Endodermal cell (in vitro differentiated cells): ENCODE measurements at regions not wholly inside any gene's neighbourhood (a gene's known extent, or its start where the extent isn't known, plus 50 kb on each side); places are given as distances from the start of the nearest gene placed in this dataset.
"Not testable (repeated sequence)": the region's sequence is repeated elsewhere in the genome, so short reads cannot be mapped to it uniquely, and the experiment has no call there.

Experiments
- DNase-seq: peaks from one replicate; pipeline ENCODE4 v3.0.0-alpha.2; 2017
- H3K27ac ChIP-seq: 2 replicates; pipeline ENCODE4 v1.5.1; 2013; ENCODE audit warnings: mild to moderate bottlenecking, low read depth, low read length, moderate library complexity
- H3K27me3 ChIP-seq: 2 replicates; pipeline ENCODE4 v1.6.1; 2013; ENCODE audit warnings: mild to moderate bottlenecking, low read length, moderate library complexity; ENCODE audit not compliant: insufficient read depth, control insufficient read depth, poor library complexity, severe bottlenecking
- H3K36me3 ChIP-seq: 2 replicates; pipeline ENCODE4 v1.7.0; 2013; ENCODE audit warnings: mild to moderate bottlenecking, low read length, moderate library complexity; ENCODE audit not compliant: control insufficient read depth, insufficient read depth
- H3K4me1 ChIP-seq: one replicate; pipeline ENCODE4 v1.7.0; 2013; ENCODE audit warnings: low read length; ENCODE audit not compliant: control insufficient read depth, insufficient read depth
- H3K4me3 ChIP-seq: 2 replicates; pipeline ENCODE4 v1.5.1; 2013; ENCODE audit warnings: mild to moderate bottlenecking, low read length, moderate library complexity
- H3K9ac ChIP-seq: 2 replicates; pipeline ENCODE4 v1.6.1; 2013; ENCODE audit warnings: mild to moderate bottlenecking, low read length, moderate library complexity; ENCODE audit not compliant: poor library complexity, severe bottlenecking; ENCODE audit errors: extremely low read depth
- H3K9me3 ChIP-seq: 2 replicates; pipeline ENCODE4 v1.6.1; 2013; ENCODE audit warnings: mild to moderate bottlenecking, low read length, moderate library complexity; ENCODE audit not compliant: control insufficient read depth
- H3K27ac Mint-ChIP-seq: 2 replicates; pipeline ENCODE4 v1.8.0; 2020; ENCODE audit warnings: mixed read lengths
- H3K27me3 Mint-ChIP-seq: 2 replicates; pipeline ENCODE4 v1.8.0; 2021; ENCODE audit warnings: mild to moderate bottlenecking, mixed read lengths; ENCODE audit not compliant: insufficient read depth
- H3K36me3 Mint-ChIP-seq: 2 replicates; pipeline ENCODE4 v1.8.0; 2020; ENCODE audit warnings: low read depth, mixed read lengths
- H3K4me1 Mint-ChIP-seq: 2 replicates; pipeline ENCODE4 v1.8.0; 2020; ENCODE audit warnings: mixed read lengths
- H3K4me3 Mint-ChIP-seq: 2 replicates; pipeline ENCODE4 v1.8.0; 2020; ENCODE audit warnings: mild to moderate bottlenecking, moderate library complexity, mixed read lengths
- H3K9me3 Mint-ChIP-seq: 2 replicates; pipeline ENCODE4 v1.8.0; 2020; ENCODE audit warnings: mild to moderate bottlenecking, mixed read lengths
- WGBS, 2 experiments: methylation state at CpG; one replicate each; pipeline versions ENCODE4 v1.1.5 to v1.1.7; 2013; ENCODE audit warnings: missing lambda C conversion rate in 2 of 2, mixed read lengths in 1 of 2; ENCODE audit not compliant: insufficient coverage in 1 of 2, insufficient read length in 1 of 2; 5-methylcytosine and 5-hydroxymethylcytosine counted together
- TF ChIP-seq, protein P1 (sequence below): fragments of 200-600 bp; sonication (generic); conservative IDR thresholded peaks from 2 replicates; pipeline ENCODE4 v1.5.0; 2021; ENCODE audit warnings: antibody characterized with exemption, mild to moderate bottlenecking

- WGBS, 2 experiments, result 88 to 95% methylated on average over 3 to 4 of the region's 4 CpGs
- peaks cover 13% of the 10 kb centered on the region for H3K9me3 Mint-ChIP-seq
- no peak overlapping the region for H3K27ac Mint-ChIP-seq
- peaks cover 26% of the 10 kb centered on the region for H3K27me3 Mint-ChIP-seq
- peaks cover 4% of the 10 kb centered on the region for H3K36me3 Mint-ChIP-seq
- peaks cover 39% of the 10 kb centered on the region for H3K4me1 Mint-ChIP-seq
- peaks cover 30% of the 10 kb centered on the region for H3K4me1 ChIP-seq
- TF ChIP-seq, protein P1, sequence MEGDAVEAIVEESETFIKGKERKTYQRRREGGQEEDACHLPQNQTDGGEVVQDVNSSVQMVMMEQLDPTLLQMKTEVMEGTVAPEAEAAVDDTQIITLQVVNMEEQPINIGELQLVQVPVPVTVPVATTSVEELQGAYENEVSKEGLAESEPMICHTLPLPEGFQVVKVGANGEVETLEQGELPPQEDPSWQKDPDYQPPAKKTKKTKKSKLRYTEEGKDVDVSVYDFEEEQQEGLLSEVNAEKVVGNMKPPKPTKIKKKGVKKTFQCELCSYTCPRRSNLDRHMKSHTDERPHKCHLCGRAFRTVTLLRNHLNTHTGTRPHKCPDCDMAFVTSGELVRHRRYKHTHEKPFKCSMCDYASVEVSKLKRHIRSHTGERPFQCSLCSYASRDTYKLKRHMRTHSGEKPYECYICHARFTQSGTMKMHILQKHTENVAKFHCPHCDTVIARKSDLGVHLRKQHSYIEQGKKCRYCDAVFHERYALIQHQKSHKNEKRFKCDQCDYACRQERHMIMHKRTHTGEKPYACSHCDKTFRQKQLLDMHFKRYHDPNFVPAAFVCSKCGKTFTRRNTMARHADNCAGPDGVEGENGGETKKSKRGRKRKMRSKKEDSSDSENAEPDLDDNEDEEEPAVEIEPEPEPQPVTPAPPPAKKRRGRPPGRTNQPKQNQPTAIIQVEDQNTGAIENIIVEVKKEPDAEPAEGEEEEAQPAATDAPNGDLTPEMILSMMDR, result no peak
- H3K36me3 ChIP-seq, result no peaks in the 10 kb centered on the region
- peaks cover 15% of the 10 kb centered on the region for H3K9me3 ChIP-seq
- no peak overlapping the region for H3K27ac ChIP-seq
- no peak for DNase-seq
- H3K27me3 ChIP-seq, result no peaks in the 10 kb centered on the region
- no peak overlapping the region for H3K4me3 Mint-ChIP-seq
- no peak overlapping the region for H3K4me3 ChIP-seq
- H3K9ac ChIP-seq, result no peak overlapping the region
Observed at GRCh38 chr2:217353591-217353990, 493.7 kb upstream of the TNP1 start.

- Mint-ChIP-seq H3K9me3 (peaks cover 32% of the 10 kb centered on the region), H3K27me3 (peaks cover 38% of the 10 kb centered on the region), H3K36me3 (peaks cover 9% of the 10 kb centered on the region), H3K4me1 (peaks cover 18% of the 10 kb centered on the region), H3K4me3 (no peak overlapping the region), H3K27ac (no peak overlapping the region)
- H3K4me1 ChIP-seq, result peaks cover 13% of the 10 kb centered on the region
- TF ChIP-seq, protein P1, result no peak
- H3K9me3 ChIP-seq, result peaks cover 29% of the 10 kb centered on the region
- no peak for DNase-seq
- H3K4me3 ChIP-seq, result no peak overlapping the region
- no peak overlapping the region for H3K27ac ChIP-seq
- 76 to 77% methylated on average over 5 of the region's 5 CpGs for WGBS, 2 experiments
- no peak overlapping the region for H3K9ac ChIP-seq
- H3K27me3 ChIP-seq, result no peaks in the 10 kb centered on the region
- H3K36me3 ChIP-seq, result no peaks in the 10 kb centered on the region
Observed at GRCh38 chr2:217351378-217351777, 491.5 kb upstream of the TNP1 start.

DNA sequence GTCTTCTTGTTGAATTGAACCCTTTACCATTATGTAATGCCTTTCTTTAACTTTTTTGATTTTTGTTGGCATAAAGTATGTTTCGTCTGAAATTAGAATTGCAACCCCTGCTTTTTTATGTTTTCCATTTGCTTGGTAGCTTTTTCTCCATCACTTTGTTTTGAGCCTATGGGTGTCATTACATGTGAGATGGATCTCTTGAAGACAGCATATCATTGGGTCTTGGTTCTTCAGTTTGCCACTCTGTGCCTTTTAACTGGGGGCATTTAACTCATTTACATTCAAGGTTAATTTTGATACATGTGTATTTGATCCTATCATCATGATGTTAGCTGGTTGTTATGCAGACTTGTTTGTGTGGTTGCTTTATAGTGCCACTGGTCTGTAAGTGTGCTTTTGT is 489.4 kb upstream of the TNP1 start:
- 0% methylated on average over 1 of the region's 1 CpG for WGBS, 2 experiments
- peaks cover 38% of the 10 kb centered on the region for H3K9me3 ChIP-seq
- no peak overlapping the region for H3K27ac Mint-ChIP-seq
- no peak overlapping the region for H3K27ac ChIP-seq
- peaks cover 37% of the 10 kb centered on the region for H3K9me3 Mint-ChIP-seq
- H3K4me1 Mint-ChIP-seq, result peaks cover 3% of the 10 kb centered on the region
- peaks cover 4% of the 10 kb centered on the region for H3K4me1 ChIP-seq
- peaks cover 9% of the 10 kb centered on the region for H3K36me3 Mint-ChIP-seq
- H3K4me3 Mint-ChIP-seq, result no peak overlapping the region
- peaks cover 38% of the 10 kb centered on the region for H3K27me3 Mint-ChIP-seq
- H3K27me3 ChIP-seq, result no peaks in the 10 kb centered on the region
- H3K9ac ChIP-seq, result no peak overlapping the region
- no peaks in the 10 kb centered on the region for H3K36me3 ChIP-seq
- TF ChIP-seq, protein P1, result no peak
- no peak for DNase-seq
- H3K4me3 ChIP-seq, result no peak overlapping the region

- Mint-ChIP-seq H3K27me3 (peaks cover 33% of the 10 kb centered on the region), H3K9me3 (peaks cover 37% of the 10 kb centered on the region)
- H3K27me3 ChIP-seq, H3K9ac ChIP-seq, H3K27ac ChIP-seq, H3K36me3 Mint-ChIP-seq, DNase-seq, H3K4me3 Mint-ChIP-seq, H3K36me3 ChIP-seq, H3K4me1 Mint-ChIP-seq, H3K4me1 ChIP-seq, H3K27ac Mint-ChIP-seq, H3K4me3 ChIP-seq: not testable (repeated sequence)
- H3K9me3 ChIP-seq, result peaks cover 38% of the 10 kb centered on the region
- 46 to 56% methylated on average over 2 of the region's 3 CpGs for WGBS, 2 experiments
Observed at GRCh38 chr2:217347630-217348029, 487.8 kb upstream of the TNP1 start.

GRCh38 chr2:217346043-217346442 is 486.2 kb upstream of the TNP1 start:
- H3K4me1 ChIP-seq, H3K36me3 ChIP-seq, H3K36me3 Mint-ChIP-seq, H3K9ac ChIP-seq, H3K4me1 Mint-ChIP-seq, H3K27me3 ChIP-seq, H3K27ac ChIP-seq, H3K27ac Mint-ChIP-seq, H3K4me3 Mint-ChIP-seq, DNase-seq: not testable (repeated sequence)
- Histone ChIP-seq H3K4me3 (peak overlapping the region; percentile 18), H3K9me3 (peaks cover 38% of the 10 kb centered on the region)
- peaks cover 27% of the 10 kb centered on the region for H3K27me3 Mint-ChIP-seq
- 91 to 100% methylated on average over 1 of the region's 1 CpG for WGBS, 2 experiments
- peaks cover 37% of the 10 kb centered on the region for H3K9me3 Mint-ChIP-seq
